Immature natural killer cell (primary cell): ENCODE measurements at regions not wholly inside any gene's neighbourhood (a gene's known extent, or its start where the extent isn't known, plus 50 kb on each side); places are given as distances from the start of the nearest gene placed in this dataset.

Experiments
- DNase-seq, 3 donors: peaks; one replicate each; pipeline ENCODE4 v3.0.0; 2022; ENCODE audit warnings: mixed read lengths in 1 of 3
- H3K27ac Mint-ChIP-seq, 6 donors: one replicate each; pipeline ENCODE4 v1.8.0; 2020; ENCODE audit warnings: mixed read lengths in 6 of 6, mild to moderate bottlenecking in 5 of 6, inconsistent platforms in 4 of 6, moderate library complexity in 3 of 6
- H3K27me3 Mint-ChIP-seq, 3 donors: one replicate each; pipeline ENCODE4 v1.8.0; 2020 to 2021; ENCODE audit warnings: low read depth in 3 of 3, mild to moderate bottlenecking in 3 of 3, mixed read lengths in 3 of 3, moderate library complexity in 3 of 3, inconsistent platforms in 1 of 3
- H3K36me3 Mint-ChIP-seq, 3 donors: one replicate each; pipeline ENCODE4 v1.8.0; 2020; ENCODE audit warnings: mixed read lengths in 3 of 3, inconsistent platforms in 2 of 3, mild to moderate bottlenecking in 2 of 3
- H3K4me1 Mint-ChIP-seq, 2 donors: one replicate each; pipeline ENCODE4 v1.8.0; 2020; ENCODE audit warnings: inconsistent platforms in 2 of 2, mild to moderate bottlenecking in 2 of 2, mixed read lengths in 2 of 2, moderate library complexity in 1 of 2
- H3K4me3 Mint-ChIP-seq, 5 donors: one replicate each; pipeline ENCODE4 v1.8.0; 2020; ENCODE audit warnings: mild to moderate bottlenecking in 5 of 5, mixed read lengths in 5 of 5, inconsistent platforms in 3 of 5, moderate library complexity in 3 of 5
- H3K9me3 Mint-ChIP-seq, 6 donors: one replicate each; pipeline ENCODE4 v1.8.0; 2020; ENCODE audit warnings: mild to moderate bottlenecking in 6 of 6, mixed read lengths in 6 of 6, inconsistent platforms in 4 of 6, moderate library complexity in 3 of 6

- Mint-ChIP-seq H3K4me1 (no peaks in the 10 kb centered on the region), H3K36me3 (no peaks in the 10 kb centered on the region), H3K9me3 (peaks cover 0 to 18% (median 2%) of the 10 kb centered on the region in 6 donors), H3K27me3 (peaks cover 0 to 1% (median 0%) of the 10 kb centered on the region in 3 donors), H3K27ac (no peak overlapping the region), H3K4me3 (no peak overlapping the region)
- no peak for DNase-seq
Observed at GRCh38 chr4:115664285-115664684, 550.9 kb upstream of the NDST4 start.

- no peaks in the 10 kb centered on the region for H3K4me1 Mint-ChIP-seq
- no peak overlapping the region for H3K4me3 Mint-ChIP-seq
- no peak overlapping the region for H3K27ac Mint-ChIP-seq
- no peaks in the 10 kb centered on the region for H3K27me3 Mint-ChIP-seq
- peaks cover 0 to 3% (median 0%) of the 10 kb centered on the region in 3 donors for H3K36me3 Mint-ChIP-seq
- peaks cover 0 to 18% (median 5%) of the 10 kb centered on the region in 6 donors for H3K9me3 Mint-ChIP-seq
- DNase-seq, result no peak
Observed at GRCh38 chr4:115660465-115660864, 547.0 kb upstream of the NDST4 start.

- peaks cover 4 to 15% (median 12%) of the 10 kb centered on the region in 6 donors for H3K9me3 Mint-ChIP-seq
- peaks cover 0 to 3% (median 0%) of the 10 kb centered on the region in 3 donors for H3K36me3 Mint-ChIP-seq
- H3K4me3 Mint-ChIP-seq, result no peak overlapping the region
Observed at GRCh38 chr4:115657991-115658650, 544.7 kb upstream of the NDST4 start.

GRCh38 chr4:115655626-115656025 is 542.2 kb upstream of the NDST4 start:
- Mint-ChIP-seq H3K27ac (no peak overlapping the region), H3K9me3 (peaks cover 10 to 19% (median 14%) of the 10 kb centered on the region in 6 donors), H3K4me1 (no peaks in the 10 kb centered on the region), H3K36me3 (peaks cover 0 to 3% (median 0%) of the 10 kb centered on the region in 3 donors), H3K27me3 (no peaks in the 10 kb centered on the region), H3K4me3 (no peak overlapping the region)
- DNase-seq, result no peak

More at GRCh38 chr4:115657991-115658650, 544.7 kb upstream of the NDST4 start:
- Mint-ChIP-seq H3K4me1 (no peaks in the 10 kb centered on the region), H3K27ac (no peak overlapping the region), H3K27me3 (no peaks in the 10 kb centered on the region)
- no peak for DNase-seq

GRCh38 chr4:115648786-115649185 is 535.4 kb upstream of the NDST4 start:
- H3K27me3 Mint-ChIP-seq, result peaks cover 0 to 2% (median 0%) of the 10 kb centered on the region in 3 donors
- DNase-seq, result no peak
- H3K4me1 Mint-ChIP-seq, result no peaks in the 10 kb centered on the region
- peaks cover 0 to 17% (median 10%) of the 10 kb centered on the region in 6 donors for H3K9me3 Mint-ChIP-seq
- H3K27ac Mint-ChIP-seq, result no peak overlapping the region
- H3K4me3 Mint-ChIP-seq, result no peak overlapping the region
- H3K36me3 Mint-ChIP-seq, result no peaks in the 10 kb centered on the region

- peaks cover 0 to 21% (median 8%) of the 10 kb centered on the region in 6 donors for H3K9me3 Mint-ChIP-seq
- H3K27ac Mint-ChIP-seq, result no peak overlapping the region
- H3K4me3 Mint-ChIP-seq, result no peak overlapping the region
- H3K4me1 Mint-ChIP-seq, result no peaks in the 10 kb centered on the region
- peaks cover 0 to 2% (median 1%) of the 10 kb centered on the region in 3 donors for H3K27me3 Mint-ChIP-seq
- DNase-seq, result no peak
- no peaks in the 10 kb centered on the region for H3K36me3 Mint-ChIP-seq
Observed at GRCh38 chr4:115629270-115629669, 515.9 kb upstream of the NDST4 start.

- peaks cover 0 to 6% (median 2%) of the 10 kb centered on the region in 6 donors for H3K9me3 Mint-ChIP-seq
- H3K4me1 Mint-ChIP-seq, result no peaks in the 10 kb centered on the region
- H3K27ac Mint-ChIP-seq, result no peak overlapping the region
- DNase-seq, result no peak
- H3K27me3 Mint-ChIP-seq, result peaks cover 0 to 2% (median 0%) of the 10 kb centered on the region in 3 donors
- no peak overlapping the region for H3K4me3 Mint-ChIP-seq
- no peaks in the 10 kb centered on the region for H3K36me3 Mint-ChIP-seq
Observed at GRCh38 chr4:115609631-115610030, 496.2 kb upstream of the NDST4 start.

GRCh38 chr4:115607311-115607710 is 493.9 kb upstream of the NDST4 start:
- no peak overlapping the region for H3K4me3 Mint-ChIP-seq
- peaks cover 0 to 2% (median 0%) of the 10 kb centered on the region in 3 donors for H3K27me3 Mint-ChIP-seq
- H3K4me1 Mint-ChIP-seq, result no peaks in the 10 kb centered on the region
- no peak overlapping the region for H3K27ac Mint-ChIP-seq
- no peaks in the 10 kb centered on the region for H3K36me3 Mint-ChIP-seq
- H3K9me3 Mint-ChIP-seq, result peaks cover 0 to 6% (median 3%) of the 10 kb centered on the region in 6 donors
- no peak for DNase-seq

- Mint-ChIP-seq H3K36me3 (no peaks in the 10 kb centered on the region), H3K4me1 (no peaks in the 10 kb centered on the region), H3K27ac (no peak overlapping the region), H3K4me3 (no peak overlapping the region), H3K27me3 (peaks cover 0 to 4% (median 0%) of the 10 kb centered on the region in 3 donors), H3K9me3 (peaks cover 3 to 32% (median 17%) of the 10 kb centered on the region in 6 donors)
- no peak for DNase-seq
Observed at GRCh38 chr4:115596265-115597001, 483.0 kb upstream of the NDST4 start.

GRCh38 chr4:115580901-115581300 is 467.5 kb upstream of the NDST4 start:
- no peaks in the 10 kb centered on the region for H3K4me1 Mint-ChIP-seq
- DNase-seq, result no peak
- H3K4me3 Mint-ChIP-seq, result no peak overlapping the region
- H3K9me3 Mint-ChIP-seq, result peaks cover 0 to 13% (median 0%) of the 10 kb centered on the region in 6 donors
- no peak overlapping the region for H3K27ac Mint-ChIP-seq
- H3K36me3 Mint-ChIP-seq, result no peaks in the 10 kb centered on the region
- H3K27me3 Mint-ChIP-seq, result peaks cover 0 to 2% (median 0%) of the 10 kb centered on the region in 3 donors

GRCh38 chr4:115575851-115576250 is 462.4 kb upstream of the NDST4 start:
- Mint-ChIP-seq H3K27ac (no peak overlapping the region), H3K4me1 (no peaks in the 10 kb centered on the region), H3K9me3 (peaks cover 0 to 24% (median 11%) of the 10 kb centered on the region in 6 donors), H3K27me3 (no peaks in the 10 kb centered on the region), H3K4me3 (no peak overlapping the region), H3K36me3 (no peaks in the 10 kb centered on the region)
- no peak for DNase-seq

- DNase-seq, result no peak
- Mint-ChIP-seq H3K4me1 (no peaks in the 10 kb centered on the region), H3K9me3 (peaks cover 0 to 8% (median 4%) of the 10 kb centered on the region in 6 donors), H3K27ac (no peak overlapping the region), H3K27me3 (peaks cover 0 to 2% (median 2%) of the 10 kb centered on the region in 3 donors), H3K36me3 (no peaks in the 10 kb centered on the region), H3K4me3 (no peak overlapping the region)
Observed at GRCh38 chr4:115562506-115562905, 449.1 kb upstream of the NDST4 start.

GRCh38 chr4:115548123-115548522 is 434.7 kb upstream of the NDST4 start:
- H3K27me3 Mint-ChIP-seq, result peaks cover 0 to 2% (median 1%) of the 10 kb centered on the region in 3 donors
- H3K4me3 Mint-ChIP-seq, result no peak overlapping the region
- H3K27ac Mint-ChIP-seq, result no peak overlapping the region
- H3K9me3 Mint-ChIP-seq, result peaks cover 3 to 12% (median 5%) of the 10 kb centered on the region in 6 donors
- no peaks in the 10 kb centered on the region for H3K4me1 Mint-ChIP-seq
- no peak for DNase-seq
- no peaks in the 10 kb centered on the region for H3K36me3 Mint-ChIP-seq

GRCh38 chr4:115537387-115537786 is 424.0 kb upstream of the NDST4 start:
- Mint-ChIP-seq H3K27ac (no peak overlapping the region), H3K4me3 (no peak overlapping the region), H3K36me3 (no peaks in the 10 kb centered on the region), H3K9me3 (no peaks in the 10 kb centered on the region), H3K27me3 (no peaks in the 10 kb centered on the region), H3K4me1 (no peaks in the 10 kb centered on the region)
- DNase-seq, result no peak
